ENCODE measurements at regions not wholly inside any gene's neighbourhood (a gene's known extent, or its start where the extent isn't known, plus 50 kb on each side); places are given as distances from the start of the nearest gene placed in this dataset.

DNA sequence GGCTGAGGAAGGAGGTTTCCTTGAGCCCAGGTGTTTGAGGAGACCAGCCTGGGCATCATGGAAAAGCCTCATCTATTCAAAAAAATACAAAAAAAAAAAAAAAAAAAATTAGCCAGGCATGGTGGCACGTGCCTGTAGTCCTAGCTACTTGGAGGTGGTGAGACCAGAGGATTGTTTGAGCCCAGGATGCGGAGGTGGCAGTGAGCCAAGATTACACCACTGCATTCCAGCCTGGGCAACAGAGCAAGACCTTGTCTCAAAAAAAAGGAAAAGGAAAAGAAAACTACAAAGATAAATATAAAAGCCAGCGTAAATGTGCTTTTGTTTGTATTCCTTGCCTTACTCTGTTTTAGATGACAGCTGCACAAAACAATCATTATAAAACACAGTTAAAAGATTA lies 2249.2 kb upstream of the C9orf72 start:
- TF ChIP-seq, protein P1, sequence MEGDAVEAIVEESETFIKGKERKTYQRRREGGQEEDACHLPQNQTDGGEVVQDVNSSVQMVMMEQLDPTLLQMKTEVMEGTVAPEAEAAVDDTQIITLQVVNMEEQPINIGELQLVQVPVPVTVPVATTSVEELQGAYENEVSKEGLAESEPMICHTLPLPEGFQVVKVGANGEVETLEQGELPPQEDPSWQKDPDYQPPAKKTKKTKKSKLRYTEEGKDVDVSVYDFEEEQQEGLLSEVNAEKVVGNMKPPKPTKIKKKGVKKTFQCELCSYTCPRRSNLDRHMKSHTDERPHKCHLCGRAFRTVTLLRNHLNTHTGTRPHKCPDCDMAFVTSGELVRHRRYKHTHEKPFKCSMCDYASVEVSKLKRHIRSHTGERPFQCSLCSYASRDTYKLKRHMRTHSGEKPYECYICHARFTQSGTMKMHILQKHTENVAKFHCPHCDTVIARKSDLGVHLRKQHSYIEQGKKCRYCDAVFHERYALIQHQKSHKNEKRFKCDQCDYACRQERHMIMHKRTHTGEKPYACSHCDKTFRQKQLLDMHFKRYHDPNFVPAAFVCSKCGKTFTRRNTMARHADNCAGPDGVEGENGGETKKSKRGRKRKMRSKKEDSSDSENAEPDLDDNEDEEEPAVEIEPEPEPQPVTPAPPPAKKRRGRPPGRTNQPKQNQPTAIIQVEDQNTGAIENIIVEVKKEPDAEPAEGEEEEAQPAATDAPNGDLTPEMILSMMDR (IDR thresholded peaks at IDR 0.05; ENCODE audit: insufficient read depth, low read length, poor library complexity, severe bottlenecking) = no peak
- Histone ChIP-seq H3K36me3 (ENCODE audit: control insufficient read depth, insufficient read depth, low read length) (no peaks in the 10 kb centered on the region), H3K27me3 (ENCODE audit: control insufficient read depth, insufficient read depth, low read length) (no peaks in the 10 kb centered on the region), H3K4me3 (ENCODE audit: low read depth, low read length) (no peak overlapping the region)
- DNase-seq (ENCODE audit: low read depth) = no peak

DNA sequence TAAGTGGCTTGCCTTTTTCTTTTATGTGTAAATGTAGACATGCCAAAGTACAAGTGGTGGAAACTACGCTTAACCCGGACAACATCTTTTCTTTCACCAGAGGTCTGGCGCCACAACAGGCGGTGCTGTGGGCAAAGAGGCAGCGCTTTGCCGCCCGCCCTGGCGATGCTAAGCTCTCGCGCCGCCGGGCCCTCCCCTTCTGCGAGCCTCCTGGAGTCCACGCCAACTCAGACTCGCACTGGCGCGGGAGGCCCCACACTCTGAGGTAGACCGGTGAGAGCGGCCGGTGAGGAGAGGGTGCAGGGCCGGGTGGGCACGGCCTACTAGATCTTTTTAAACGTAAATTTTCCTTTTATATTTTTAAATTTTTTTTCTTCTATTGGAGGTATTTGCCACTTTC lies 2253.1 kb upstream of the C9orf72 start:
- H3K36me3 ChIP-seq (ENCODE audit: control insufficient read depth, insufficient read depth, low read length) = no peaks in the 10 kb centered on the region
- no peaks in the 10 kb centered on the region for H3K27me3 ChIP-seq (ENCODE audit: control insufficient read depth, insufficient read depth, low read length)
- TF ChIP-seq, protein P1 (IDR thresholded peaks at IDR 0.05; ENCODE audit: insufficient read depth, low read length, poor library complexity, severe bottlenecking) = no peak
- no peak overlapping the region for H3K4me3 ChIP-seq (ENCODE audit: low read depth, low read length)
- DNase-seq (ENCODE audit: low read depth) = no peak

DNA sequence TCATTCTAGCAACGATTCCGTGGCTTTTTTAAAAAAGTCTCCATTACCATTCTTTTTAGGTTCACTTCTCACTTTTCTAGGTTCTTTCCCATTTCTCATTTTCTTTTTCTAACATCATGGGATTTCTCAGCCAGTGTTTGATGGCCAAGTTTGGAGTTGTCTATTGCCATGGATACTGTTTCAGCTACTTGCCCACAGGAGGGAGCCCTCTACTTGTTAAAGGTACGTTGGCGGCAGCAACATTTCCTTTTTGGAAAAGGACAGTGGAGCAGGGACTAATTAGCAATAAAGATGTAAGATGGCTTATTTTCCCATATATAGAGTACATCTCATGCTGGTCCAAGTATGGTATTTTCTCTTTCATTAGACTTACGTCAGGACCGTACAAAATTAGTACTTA lies 2257.5 kb upstream of the C9orf72 start:
- TF ChIP-seq, protein P1 (IDR thresholded peaks at IDR 0.05; ENCODE audit: insufficient read depth, low read length, poor library complexity, severe bottlenecking) = peak; percentile 75
- peak; percentile 18 for DNase-seq (ENCODE audit: low read depth)
- Histone ChIP-seq H3K36me3 (ENCODE audit: control insufficient read depth, insufficient read depth, low read length) (no peaks in the 10 kb centered on the region), H3K4me3 (ENCODE audit: low read depth, low read length) (no peak overlapping the region), H3K27me3 (ENCODE audit: control insufficient read depth, insufficient read depth, low read length) (no peaks in the 10 kb centered on the region)

DNA sequence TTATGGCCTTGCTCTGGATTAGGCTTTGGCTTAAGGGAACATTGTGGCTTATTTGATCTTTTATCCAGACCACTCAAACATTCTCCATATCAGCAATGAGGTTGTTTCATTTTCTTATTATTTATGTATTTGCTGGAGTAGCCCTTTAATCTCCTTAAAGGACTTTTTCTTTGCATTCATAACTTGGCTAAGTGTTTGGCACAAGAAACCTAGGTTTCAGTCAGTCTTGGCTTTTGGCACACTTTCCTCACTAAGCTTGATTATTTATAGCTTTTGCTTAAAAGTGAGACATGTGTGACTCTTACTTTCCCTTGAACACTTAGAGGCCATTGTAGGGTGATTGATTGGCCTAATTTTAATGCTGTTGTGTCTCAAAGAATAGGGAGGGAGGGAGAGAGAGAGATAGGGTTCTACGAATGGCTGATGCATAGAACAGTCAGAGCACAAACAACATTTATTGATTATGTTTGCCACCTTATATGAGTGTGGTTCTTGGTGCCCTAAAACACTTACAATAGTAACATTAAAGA lies 2265.3 kb upstream of the C9orf72 start:
- Histone ChIP-seq H3K4me3 (ENCODE audit: low read depth, low read length) (no peak overlapping the region), H3K27me3 (ENCODE audit: control insufficient read depth, insufficient read depth, low read length) (no peaks in the 10 kb centered on the region), H3K36me3 (ENCODE audit: control insufficient read depth, insufficient read depth, low read length) (no peaks in the 10 kb centered on the region)
- no peak for DNase-seq (ENCODE audit: low read depth)
- TF ChIP-seq, protein P1 (IDR thresholded peaks at IDR 0.05; ENCODE audit: insufficient read depth, low read length, poor library complexity, severe bottlenecking) = no peak

DNA sequence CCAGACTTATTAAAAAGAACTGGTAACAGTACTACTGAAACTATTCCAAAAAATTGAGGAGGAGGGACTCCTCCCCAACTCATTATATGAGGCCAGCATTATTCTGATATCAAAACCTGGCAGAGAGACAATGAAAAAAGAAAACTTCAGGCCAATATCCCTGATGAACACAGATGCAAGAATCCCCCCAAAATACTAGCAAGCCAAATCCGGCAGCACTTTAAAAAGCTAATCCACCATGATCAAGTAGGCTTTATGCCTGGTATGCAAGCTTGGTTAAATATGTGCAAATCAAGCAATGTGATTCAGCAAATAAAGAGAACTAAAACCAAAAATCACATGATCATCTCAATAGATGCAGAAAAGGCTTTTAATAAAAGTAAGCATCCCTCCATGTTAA lies 2271.0 kb upstream of the C9orf72 start:
- no peak for DNase-seq (ENCODE audit: low read depth)
- Histone ChIP-seq H3K27me3 (ENCODE audit: control insufficient read depth, insufficient read depth, low read length) (no peaks in the 10 kb centered on the region), H3K36me3 (ENCODE audit: control insufficient read depth, insufficient read depth, low read length) (no peaks in the 10 kb centered on the region), H3K4me3 (ENCODE audit: low read depth, low read length) (no peak overlapping the region)
- TF ChIP-seq, protein P1 (IDR thresholded peaks at IDR 0.05; ENCODE audit: insufficient read depth, low read length, poor library complexity, severe bottlenecking) = no peak

DNA sequence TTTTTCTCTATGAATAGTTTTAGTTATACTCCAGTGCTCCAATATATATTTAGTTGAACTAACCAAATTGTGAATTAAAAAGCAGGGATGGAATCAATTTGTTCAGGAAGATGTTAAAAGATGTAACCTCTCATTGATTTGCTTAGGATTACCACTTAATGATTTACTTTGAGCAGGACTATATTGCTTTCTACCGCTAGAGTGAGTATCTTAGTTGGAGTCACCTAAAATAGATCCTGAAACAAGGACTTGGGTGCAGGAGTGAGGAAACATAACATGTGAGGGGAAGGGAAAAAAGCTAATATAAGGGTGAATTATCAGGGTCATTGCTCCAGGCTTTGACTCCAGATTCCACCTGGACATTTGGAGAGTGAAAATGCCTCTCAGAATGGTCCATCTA lies 2277.4 kb upstream of the C9orf72 start:
- Histone ChIP-seq H3K36me3 (ENCODE audit: control insufficient read depth, insufficient read depth, low read length) (no peaks in the 10 kb centered on the region), H3K27me3 (ENCODE audit: control insufficient read depth, insufficient read depth, low read length) (no peaks in the 10 kb centered on the region), H3K4me3 (ENCODE audit: low read depth, low read length) (no peak overlapping the region)
- DNase-seq (ENCODE audit: low read depth) = no peak
- TF ChIP-seq, protein P1 (IDR thresholded peaks at IDR 0.05; ENCODE audit: insufficient read depth, low read length, poor library complexity, severe bottlenecking) = no peak

Data from kidney epithelial cell (primary cell).